GM12874 (cell line): ENCODE measurements at regions not wholly inside any gene's neighbourhood (a gene's known extent, or its start where the extent isn't known, plus 50 kb on each side); places are given as distances from the start of the nearest gene placed in this dataset.

ENCODE experiments used
- CTCF ChIP-seq: IDR thresholded peaks from 2 replicates; pipeline ENCODE4 v1.5.1; 2011; ENCODE audit warnings: low read depth, mild to moderate bottlenecking, control low read depth, low read length, moderate library complexity; ENCODE audit not compliant: insufficient read depth

DNA sequence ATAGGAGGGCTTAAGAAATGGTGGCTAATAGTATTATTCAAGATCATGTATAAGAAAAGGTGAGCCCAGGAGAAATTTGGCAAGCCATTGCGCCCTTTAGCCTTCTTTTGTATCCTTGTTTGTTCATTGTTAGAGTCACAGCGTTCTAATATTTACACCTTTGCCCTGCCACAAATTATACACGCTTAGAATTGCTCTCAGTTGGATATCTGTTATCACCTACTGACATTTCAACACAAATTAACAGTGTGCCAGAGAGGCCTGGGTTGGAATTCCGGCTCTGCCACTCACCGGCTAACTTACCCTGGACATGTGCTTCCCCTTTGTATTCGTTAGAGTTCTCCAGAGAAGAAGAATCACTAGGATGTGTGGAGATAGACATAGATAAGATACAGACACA, 148.7 kb upstream of the KIT start:
- no peak for TF ChIP-seq CTCF

- TF ChIP-seq CTCF = no peak
Measured at GRCh38 chr4:54513204-54513603, 144.6 kb upstream of the KIT start.

DNA sequence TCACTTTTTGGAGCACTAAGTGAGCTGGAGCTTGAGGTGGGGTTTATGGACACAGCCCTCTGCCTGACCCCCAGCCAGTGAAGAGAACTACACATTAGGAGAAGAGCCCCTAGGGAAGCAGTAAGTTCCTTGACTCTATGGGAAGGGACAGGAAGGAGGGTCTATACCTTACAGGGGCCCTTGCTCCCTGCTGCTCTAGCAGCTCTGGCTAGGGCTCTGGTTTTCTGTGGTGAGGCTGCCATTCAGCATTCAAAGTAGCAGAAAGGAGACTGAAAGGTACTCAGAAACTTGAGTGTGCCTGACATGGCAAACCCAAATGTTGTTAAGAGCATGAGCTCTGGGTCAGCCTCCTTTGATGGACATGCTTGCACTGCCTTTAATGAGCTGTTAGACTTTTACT, 144.0 kb upstream of the KIT start:
- TF ChIP-seq CTCF = no peak

DNA sequence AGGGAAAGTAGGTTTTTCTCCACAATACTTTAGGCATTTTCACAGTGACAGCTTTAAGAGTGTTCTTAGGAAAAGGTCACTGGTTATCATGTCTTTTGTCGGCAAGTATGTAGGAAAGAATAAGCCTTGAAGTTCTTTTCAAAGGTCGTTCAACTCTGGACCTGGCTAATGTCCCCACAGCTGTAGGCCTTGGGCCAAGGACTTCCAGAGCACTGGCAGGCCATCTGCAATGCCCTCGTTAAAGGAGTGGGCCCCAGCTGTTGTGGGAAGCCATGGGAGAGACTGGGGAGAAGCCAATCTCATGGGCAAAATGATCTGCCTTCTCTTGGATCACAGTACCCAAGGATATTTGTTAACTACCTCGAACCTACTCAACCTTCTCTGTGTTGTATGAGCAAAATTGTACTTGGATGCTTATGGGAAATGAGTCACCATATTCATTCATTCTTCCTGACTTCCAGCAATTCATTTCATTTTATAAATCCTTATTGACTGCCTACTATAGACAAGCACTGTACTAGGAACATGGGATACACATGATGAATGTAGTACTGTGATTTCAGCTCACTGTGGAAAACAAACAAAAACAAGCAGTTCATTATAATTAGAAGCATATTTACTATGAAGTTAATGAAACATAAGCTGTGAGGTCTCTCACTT, 141.1 kb upstream of the KIT start:
- no peak for TF ChIP-seq CTCF

DNA sequence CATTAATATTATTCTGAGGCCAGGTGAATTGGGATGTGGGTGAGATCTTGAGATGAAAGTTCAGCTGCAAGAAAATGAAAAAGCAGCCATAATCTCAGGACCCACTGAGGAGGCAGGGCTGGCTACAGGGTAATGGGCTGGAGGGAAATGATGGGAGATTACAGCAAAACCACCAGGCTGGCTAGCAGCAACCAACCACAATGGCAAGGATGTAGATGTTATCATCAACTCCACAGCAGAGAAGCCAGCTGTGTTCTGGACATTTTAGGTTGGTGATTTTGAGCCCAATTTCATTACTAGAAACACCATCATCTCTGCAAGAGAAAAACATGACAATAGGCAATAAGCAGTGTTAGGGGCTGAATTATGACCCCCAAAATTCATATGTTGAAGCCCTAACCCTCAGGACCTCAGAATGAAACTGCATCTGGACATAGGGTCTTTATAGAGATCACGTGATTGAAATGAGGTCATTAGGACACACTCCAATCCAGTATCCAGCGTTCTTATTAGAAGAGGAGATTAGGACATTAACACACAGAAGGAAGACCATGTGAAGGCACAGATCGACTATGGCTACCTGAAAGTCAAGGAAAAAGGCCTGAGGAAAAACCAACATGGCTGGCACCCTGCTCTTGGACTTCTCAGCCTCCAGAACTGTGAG, 139.8 kb upstream of the KIT start:
- no peak for TF ChIP-seq CTCF

DNA sequence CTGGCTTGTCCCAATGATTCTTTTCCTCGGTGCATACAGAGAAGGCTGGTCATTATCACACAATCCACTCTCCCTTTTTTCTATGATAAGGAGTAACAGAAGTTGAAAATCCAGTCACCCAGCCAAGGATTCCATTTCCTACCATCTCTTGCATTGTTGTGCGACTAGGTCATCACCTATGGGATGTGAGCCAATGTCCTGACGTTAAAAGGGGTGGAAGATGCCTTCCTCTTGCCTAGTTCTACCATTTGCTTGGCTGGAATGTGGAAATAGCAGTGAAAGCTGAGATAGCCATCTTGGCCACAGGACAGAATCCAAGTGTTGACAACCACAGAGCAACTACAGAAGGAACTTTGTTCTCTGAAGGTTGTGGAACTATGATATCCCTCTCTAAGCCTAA, 132.2 kb upstream of the KIT start:
- TF ChIP-seq CTCF = no peak

GRCh38 chr4:54526560-54526959, 131.2 kb upstream of the KIT start:
- no peak for TF ChIP-seq CTCF
